ENCODE measurements at regions not wholly inside any gene's neighbourhood (a gene's known extent, or its start where the extent isn't known, plus 50 kb on each side); places are given as distances from the start of the nearest gene placed in this dataset.
A peak's percentile ranks its signal among the peaks of the same experiment; 100 is the strongest.

DNA sequence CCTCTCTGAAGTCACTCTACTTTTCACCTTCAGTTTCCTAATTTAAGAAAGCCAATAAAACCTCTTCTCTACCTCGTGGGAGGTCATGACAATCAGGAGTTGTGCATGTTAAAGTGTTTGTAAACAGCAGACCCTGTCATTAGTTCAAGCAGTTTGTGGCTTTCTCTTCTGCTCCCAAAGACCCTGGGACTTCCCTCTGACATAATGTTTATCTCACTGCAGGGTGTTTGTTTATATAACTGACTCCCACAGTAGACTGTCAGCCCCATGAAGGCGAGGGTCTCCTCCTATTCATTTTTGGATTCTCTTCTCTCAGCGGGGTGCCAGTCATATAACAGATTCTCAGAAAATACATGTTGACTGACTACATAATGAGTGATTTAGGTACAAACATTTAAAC, 360.0 kb upstream of the ZNF462 start:
- Histone ChIP-seq H3K36me3 (ENCODE audit: control insufficient read depth, insufficient read depth, low read length) (no peaks in the 10 kb centered on the region), H3K27me3 (ENCODE audit: control insufficient read depth, insufficient read depth, low read length) (no peaks in the 10 kb centered on the region), H3K4me3 (ENCODE audit: low read depth, low read length) (no peak overlapping the region)
- FAIRE-seq (no peak), DNase-seq (ENCODE audit: low read depth) (no peak)
- TF ChIP-seq, protein P1, sequence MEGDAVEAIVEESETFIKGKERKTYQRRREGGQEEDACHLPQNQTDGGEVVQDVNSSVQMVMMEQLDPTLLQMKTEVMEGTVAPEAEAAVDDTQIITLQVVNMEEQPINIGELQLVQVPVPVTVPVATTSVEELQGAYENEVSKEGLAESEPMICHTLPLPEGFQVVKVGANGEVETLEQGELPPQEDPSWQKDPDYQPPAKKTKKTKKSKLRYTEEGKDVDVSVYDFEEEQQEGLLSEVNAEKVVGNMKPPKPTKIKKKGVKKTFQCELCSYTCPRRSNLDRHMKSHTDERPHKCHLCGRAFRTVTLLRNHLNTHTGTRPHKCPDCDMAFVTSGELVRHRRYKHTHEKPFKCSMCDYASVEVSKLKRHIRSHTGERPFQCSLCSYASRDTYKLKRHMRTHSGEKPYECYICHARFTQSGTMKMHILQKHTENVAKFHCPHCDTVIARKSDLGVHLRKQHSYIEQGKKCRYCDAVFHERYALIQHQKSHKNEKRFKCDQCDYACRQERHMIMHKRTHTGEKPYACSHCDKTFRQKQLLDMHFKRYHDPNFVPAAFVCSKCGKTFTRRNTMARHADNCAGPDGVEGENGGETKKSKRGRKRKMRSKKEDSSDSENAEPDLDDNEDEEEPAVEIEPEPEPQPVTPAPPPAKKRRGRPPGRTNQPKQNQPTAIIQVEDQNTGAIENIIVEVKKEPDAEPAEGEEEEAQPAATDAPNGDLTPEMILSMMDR (IDR thresholded peaks at IDR 0.05; ENCODE audit: insufficient read depth, low read length, severe bottlenecking) = no peak

DNA sequence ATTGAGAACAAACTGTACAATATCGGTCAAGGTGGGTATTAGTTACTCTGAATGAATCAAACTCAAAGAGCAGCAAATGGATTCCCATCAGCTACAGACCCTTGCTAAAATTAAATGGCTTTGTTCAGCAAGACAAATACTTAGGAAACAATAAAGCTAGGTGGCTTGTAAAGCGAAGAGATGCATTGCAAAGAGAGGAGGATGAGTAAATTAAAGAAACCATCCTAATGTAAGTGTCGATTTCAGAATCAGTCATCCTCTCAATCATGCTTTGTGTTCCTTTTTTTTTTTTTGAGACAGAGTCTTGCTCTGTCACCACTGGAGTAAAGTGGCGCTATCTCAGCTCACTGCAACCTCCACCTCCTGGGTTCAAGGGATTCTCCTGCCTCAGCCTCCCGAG, 359.2 kb upstream of the ZNF462 start:
- DNase-seq (ENCODE audit: low read depth) (no peak), FAIRE-seq (no peak)
- TF ChIP-seq, protein P1 (IDR thresholded peaks at IDR 0.05; ENCODE audit: insufficient read depth, low read length, severe bottlenecking) = no peak
- Histone ChIP-seq H3K36me3 (ENCODE audit: control insufficient read depth, insufficient read depth, low read length) (no peaks in the 10 kb centered on the region), H3K27me3 (ENCODE audit: control insufficient read depth, insufficient read depth, low read length) (no peaks in the 10 kb centered on the region), H3K4me3 (ENCODE audit: low read depth, low read length) (no peak overlapping the region)

DNA sequence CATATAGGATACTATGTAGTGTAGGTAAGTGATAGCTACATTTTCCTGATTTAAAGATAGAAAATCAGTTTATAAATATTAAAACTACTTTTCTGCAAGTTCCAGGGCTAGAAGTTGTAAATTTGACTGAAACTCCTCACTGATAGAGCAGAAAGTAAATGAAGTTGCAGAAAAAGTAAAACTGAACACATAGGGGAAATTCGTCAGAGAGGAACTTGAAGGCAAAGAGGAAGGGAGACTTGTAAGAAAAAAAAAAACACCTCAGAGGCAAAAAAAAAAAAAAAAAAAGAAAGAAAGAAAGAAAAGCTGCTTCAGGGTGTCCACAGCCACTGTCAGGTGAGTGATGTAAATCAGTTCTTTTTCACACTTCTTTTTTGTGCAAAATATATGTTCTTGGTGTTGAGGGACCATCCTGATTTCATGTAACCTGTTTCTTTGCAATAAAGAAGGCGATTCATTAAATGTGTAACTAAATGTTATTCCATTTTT, 336.2 kb upstream of the ZNF462 start:
- no peaks in the 10 kb centered on the region for H3K27me3 ChIP-seq (ENCODE audit: control insufficient read depth, insufficient read depth, low read length)
- no peaks in the 10 kb centered on the region for H3K36me3 ChIP-seq (ENCODE audit: control insufficient read depth, insufficient read depth, low read length)
- no peak overlapping the region for H3K4me3 ChIP-seq (ENCODE audit: low read depth, low read length)
- no peak for DNase-seq (ENCODE audit: low read depth)
- TF ChIP-seq, protein P1 (IDR thresholded peaks at IDR 0.05; ENCODE audit: insufficient read depth, low read length, severe bottlenecking) = no peak
- FAIRE-seq = no peak

DNA sequence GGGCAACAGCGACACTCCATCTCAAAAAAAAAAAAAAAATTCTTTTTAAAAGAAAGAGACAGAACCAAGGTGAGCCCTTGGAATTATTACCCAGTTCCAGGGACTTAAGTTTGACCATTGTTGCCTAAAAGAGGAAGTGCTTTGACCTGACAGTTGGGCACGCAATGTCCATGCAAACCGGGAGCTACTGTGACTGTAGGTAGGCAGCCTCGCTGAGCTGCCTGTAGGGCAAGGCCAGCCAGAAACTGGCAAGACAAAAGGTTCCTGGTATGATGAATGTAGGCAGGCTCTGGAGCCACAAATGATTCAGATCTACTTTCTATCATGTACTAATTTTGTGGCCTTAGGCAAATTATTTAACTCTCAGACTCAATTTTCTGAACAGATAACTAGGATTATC, 334.8 kb upstream of the ZNF462 start:
- Histone ChIP-seq H3K27me3 (ENCODE audit: control insufficient read depth, insufficient read depth, low read length) (no peaks in the 10 kb centered on the region), H3K36me3 (ENCODE audit: control insufficient read depth, insufficient read depth, low read length) (no peaks in the 10 kb centered on the region), H3K4me3 (ENCODE audit: low read depth, low read length) (no peak overlapping the region)
- FAIRE-seq (no peak), DNase-seq (ENCODE audit: low read depth) (peak; percentile 44)
- TF ChIP-seq, protein P1 (IDR thresholded peaks at IDR 0.05; ENCODE audit: insufficient read depth, low read length, severe bottlenecking) = no peak

DNA sequence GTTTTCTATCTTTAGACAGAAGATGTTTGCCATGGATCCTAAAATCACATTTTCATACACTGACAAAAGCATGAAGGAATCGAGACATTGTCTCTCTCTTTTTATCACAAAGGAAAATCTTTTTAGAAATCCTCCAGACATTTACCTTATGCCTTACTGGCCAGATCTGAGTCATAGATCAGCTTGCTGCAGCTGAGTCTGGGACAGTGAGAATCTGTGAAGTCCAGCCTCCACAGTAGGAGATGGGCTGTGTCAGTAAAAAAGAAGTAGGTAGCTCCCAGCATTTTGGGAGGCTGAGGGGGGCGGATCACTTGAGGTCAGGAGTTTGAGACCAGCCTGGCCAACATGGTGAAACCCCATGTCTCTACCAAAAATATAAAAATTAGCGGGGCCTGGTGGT, 333.4 kb upstream of the ZNF462 start:
- H3K27me3 ChIP-seq (ENCODE audit: control insufficient read depth, insufficient read depth, low read length) = no peaks in the 10 kb centered on the region
- no peak for FAIRE-seq
- no peak overlapping the region for H3K4me3 ChIP-seq (ENCODE audit: low read depth, low read length)
- no peaks in the 10 kb centered on the region for H3K36me3 ChIP-seq (ENCODE audit: control insufficient read depth, insufficient read depth, low read length)
- TF ChIP-seq, protein P1 (IDR thresholded peaks at IDR 0.05; ENCODE audit: insufficient read depth, low read length, severe bottlenecking) = no peak
- peak; percentile 14 for DNase-seq (ENCODE audit: low read depth)

DNA sequence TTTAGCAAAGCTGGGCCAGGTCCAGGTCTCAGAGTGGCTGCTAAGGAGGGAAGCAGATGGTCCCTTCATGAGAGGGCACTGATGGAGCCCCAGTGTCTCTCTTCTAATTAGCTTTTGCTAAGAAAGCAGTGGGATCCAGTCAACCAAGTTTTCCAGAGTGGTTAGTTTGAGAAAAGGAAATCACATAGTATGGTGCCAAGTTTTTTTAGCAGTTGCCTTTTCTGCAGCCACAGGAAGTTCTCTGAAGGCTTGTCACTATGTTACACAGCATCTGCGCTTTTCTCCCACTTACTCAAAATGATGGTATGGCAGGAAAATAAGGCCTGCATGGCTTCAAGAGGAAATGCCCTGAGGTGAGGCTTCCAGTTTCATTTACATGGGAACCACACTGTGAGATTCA, 331.5 kb upstream of the ZNF462 start:
- TF ChIP-seq, protein P1 (IDR thresholded peaks at IDR 0.05; ENCODE audit: insufficient read depth, low read length, severe bottlenecking) = no peak
- DNase-seq (ENCODE audit: low read depth) (no peak), FAIRE-seq (no peak)
- H3K4me3 ChIP-seq (ENCODE audit: low read depth, low read length) = no peak overlapping the region
- H3K36me3 ChIP-seq (ENCODE audit: control insufficient read depth, insufficient read depth, low read length) = no peaks in the 10 kb centered on the region
- no peaks in the 10 kb centered on the region for H3K27me3 ChIP-seq (ENCODE audit: control insufficient read depth, insufficient read depth, low read length)
